GM12872 (cell line): ENCODE measurements at regions not wholly inside any gene's neighbourhood (a gene's known extent, or its start where the extent isn't known, plus 50 kb on each side); places are given as distances from the start of the nearest gene placed in this dataset.
A peak's percentile ranks its signal among the peaks of the same experiment; 100 is the strongest.

Experiments
- CTCF ChIP-seq: IDR thresholded peaks from 3 replicates; pipeline ENCODE4 v1.5.1; 2011; ENCODE audit warnings: low read depth, mild to moderate bottlenecking, low read length, moderate library complexity; ENCODE audit not compliant: insufficient read depth

GRCh38 chr9:18238752-18239447, 235.1 kb upstream of the ADAMTSL1 start:
- no peak for TF ChIP-seq CTCF

- TF ChIP-seq CTCF, result no peak
Measured at GRCh38 chr9:18240213-18240612, 233.7 kb upstream of the ADAMTSL1 start.

GRCh38 chr9:18245911-18246310, 228.0 kb upstream of the ADAMTSL1 start:
- no peak for TF ChIP-seq CTCF

- no peak for TF ChIP-seq CTCF
Measured at GRCh38 chr9:18250053-18250452, 223.9 kb upstream of the ADAMTSL1 start.

- TF ChIP-seq CTCF, result no peak
Measured at GRCh38 chr9:18253950-18254349, 220.0 kb upstream of the ADAMTSL1 start.

GRCh38 chr9:18255158-18255629, 218.8 kb upstream of the ADAMTSL1 start:
- TF ChIP-seq CTCF, result peak; percentile 85

GRCh38 chr9:18255747-18256146, 218.2 kb upstream of the ADAMTSL1 start:
- TF ChIP-seq CTCF, result no peak
